RWPE2 (cell line): ENCODE measurements at regions not wholly inside any gene's neighbourhood (a gene's known extent, or its start where the extent isn't known, plus 50 kb on each side); places are given as distances from the start of the nearest gene placed in this dataset.
A peak's percentile ranks its signal among the peaks of the same experiment; 100 is the strongest.

Experiments
- ATAC-seq: fragments of 200-7000 bp; cut with Tn5 transposase; 3 replicates; pipeline ENCODE4 v1.9.1; 2021; ENCODE audit warnings: low read depth
- DNase-seq: peaks from one replicate; pipeline ENCODE4 v3.0.0-alpha.2; 2020; ENCODE audit warnings: low spot score
- H3K27ac ChIP-seq: fragments of 450-650 bp; 2 replicates; pipeline ENCODE4 v1.5.1; 2017; ENCODE audit warnings: mild to moderate bottlenecking; ENCODE audit not compliant: poor library complexity, severe bottlenecking
- H3K27me3 ChIP-seq: fragments of 250-450 bp; sonication (Bioruptor Pico); 2 replicates; pipeline ENCODE4 v1.5.1; 2021; ENCODE audit warnings: mild to moderate bottlenecking, moderate library complexity; ENCODE audit not compliant: insufficient read depth, poor library complexity, severe bottlenecking
- H3K36me3 ChIP-seq: fragments of 250-450 bp; sonication (Bioruptor Pico); 2 replicates; pipeline ENCODE4 v1.5.1; 2020; ENCODE audit warnings: low read depth, mild to moderate bottlenecking, moderate library complexity
- H3K4me1 ChIP-seq: fragments of 250-450 bp; sonication (Bioruptor Pico); 2 replicates; pipeline ENCODE4 v1.5.1; 2021; ENCODE audit warnings: mild to moderate bottlenecking, moderate library complexity; ENCODE audit not compliant: insufficient read depth, poor library complexity, severe bottlenecking
- H3K4me3 ChIP-seq: fragments of 250-450 bp; sonication (Bioruptor Pico); 2 replicates; pipeline ENCODE4 v1.5.1; 2021; ENCODE audit warnings: mild to moderate bottlenecking, moderate library complexity; ENCODE audit not compliant: severe bottlenecking
- H3K9me3 ChIP-seq: fragments of 250-450 bp; sonication (Bioruptor Pico); 2 replicates; pipeline ENCODE4 v1.5.1; 2021; ENCODE audit warnings: mild to moderate bottlenecking, moderate library complexity; ENCODE audit not compliant: severe bottlenecking
- CTCF ChIP-seq: fragments of 450-650 bp; IDR thresholded peaks from one replicate; pipeline ENCODE4 v1.5.1; 2017; ENCODE audit warnings: mild to moderate bottlenecking, moderate library complexity; ENCODE audit not compliant: poor library complexity, severe bottlenecking

GRCh38 chrX:42930951-42931350 is 153.0 kb upstream of the PPP1R2C start:
- no peak for DNase-seq
- H3K4me1 ChIP-seq: no peaks in the 10 kb centered on the region
- H3K4me3 ChIP-seq: no peak overlapping the region
- no peaks in the 10 kb centered on the region for H3K27me3 ChIP-seq
- no peaks in the 10 kb centered on the region for H3K9me3 ChIP-seq
- H3K27ac ChIP-seq: no peak overlapping the region
- H3K36me3 ChIP-seq: no peaks in the 10 kb centered on the region
- TF ChIP-seq CTCF: no peak
- no peak for ATAC-seq

GRCh38 chrX:42933187-42933586 is 155.2 kb upstream of the PPP1R2C start:
- no peak for DNase-seq
- no peaks in the 10 kb centered on the region for H3K27me3 ChIP-seq
- no peak overlapping the region for H3K27ac ChIP-seq
- H3K36me3 ChIP-seq: no peaks in the 10 kb centered on the region
- TF ChIP-seq CTCF: no peak
- no peak for ATAC-seq
- no peak overlapping the region for H3K4me3 ChIP-seq
- H3K4me1 ChIP-seq: no peaks in the 10 kb centered on the region
- H3K9me3 ChIP-seq: no peaks in the 10 kb centered on the region

GRCh38 chrX:42934020-42934726 is 156.2 kb upstream of the PPP1R2C start:
- Histone ChIP-seq H3K36me3 (no peaks in the 10 kb centered on the region), H3K4me3 (no peak overlapping the region), H3K4me1 (no peaks in the 10 kb centered on the region), H3K27ac (no peak overlapping the region), H3K9me3 (no peaks in the 10 kb centered on the region), H3K27me3 (no peaks in the 10 kb centered on the region)
- DNase-seq: no peak
- ATAC-seq: no peak
- TF ChIP-seq CTCF: no peak

- ATAC-seq (no peak), DNase-seq (no peak)
- no peak overlapping the region for H3K4me3 ChIP-seq
- no peaks in the 10 kb centered on the region for H3K9me3 ChIP-seq
- TF ChIP-seq CTCF: no peak
- H3K27ac ChIP-seq: no peak overlapping the region
- H3K36me3 ChIP-seq: no peaks in the 10 kb centered on the region
- H3K4me1 ChIP-seq: peaks cover 11% of the 10 kb centered on the region
- no peaks in the 10 kb centered on the region for H3K27me3 ChIP-seq
These were observed 163.7 kb upstream of the PPP1R2C start for GRCh38 chrX:42941671-42942070.

GRCh38 chrX:42943051-42943974 is 165.3 kb upstream of the PPP1R2C start:
- DNase-seq: no peak
- no peaks in the 10 kb centered on the region for H3K9me3 ChIP-seq
- H3K36me3 ChIP-seq: no peaks in the 10 kb centered on the region
- peak overlapping the region; percentile 13 for H3K27ac ChIP-seq
- H3K27me3 ChIP-seq: no peaks in the 10 kb centered on the region
- no peak for TF ChIP-seq CTCF
- H3K4me3 ChIP-seq: no peak overlapping the region
- peak; percentile 51 for ATAC-seq
- peaks cover 11% of the 10 kb centered on the region for H3K4me1 ChIP-seq
